ENCODE measurements at regions not wholly inside any gene's neighbourhood (a gene's known extent, or its start where the extent isn't known, plus 50 kb on each side); places are given as distances from the start of the nearest gene placed in this dataset.

GRCh38 chr9:13397220-13397619 lies 117.7 kb upstream of the MPDZ start:
- no peak for TF ChIP-seq CTCF (IDR thresholded peaks at IDR 0.05)
- no peak for TF ChIP-seq POLR2A (IDR thresholded peaks at IDR 0.05)

Data from Peyer's patch (tissue), 4 donors.